ENCODE measurements at regions not wholly inside any gene's neighbourhood (a gene's known extent, or its start where the extent isn't known, plus 50 kb on each side); places are given as distances from the start of the nearest gene placed in this dataset.
"Not testable (repeated sequence)": the region's sequence is repeated elsewhere in the genome, so short reads cannot be mapped to it uniquely, and the experiment has no call there.

DNA sequence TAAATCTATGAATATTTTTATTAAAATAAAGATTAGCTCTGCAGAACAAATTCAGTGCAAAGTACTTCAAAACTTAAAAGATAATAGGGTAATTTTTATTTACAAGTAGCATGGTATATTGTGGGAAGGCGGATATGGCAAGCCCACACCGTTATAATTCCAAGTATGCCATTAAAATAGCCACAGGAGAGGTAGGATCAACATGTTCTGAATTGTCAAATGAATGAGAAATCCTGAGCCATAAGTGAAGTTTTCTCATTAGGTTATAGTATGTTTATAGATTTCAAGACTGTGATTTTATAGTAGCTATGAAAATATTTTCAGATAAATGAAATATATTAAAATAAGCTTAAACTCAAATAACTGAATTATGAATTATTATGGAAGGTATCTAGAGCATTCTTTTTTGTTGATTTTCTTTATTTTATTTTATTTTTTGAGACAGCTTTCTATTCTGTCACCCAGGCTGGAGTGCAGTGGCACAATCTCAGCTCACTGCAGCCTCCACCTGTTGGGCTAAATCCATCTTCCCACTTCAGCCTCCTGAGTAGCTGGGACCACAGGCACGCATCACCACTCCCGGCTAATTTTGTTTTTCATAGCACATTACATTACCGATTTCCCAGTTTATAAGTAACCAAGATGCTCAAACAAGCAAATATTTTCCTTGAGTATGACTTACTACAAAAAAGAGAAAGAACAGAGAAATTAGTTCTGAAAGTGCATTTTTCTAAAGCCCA, 956.6 kb downstream of the GATA3 start:
- DNase-seq, result no peak

DNA sequence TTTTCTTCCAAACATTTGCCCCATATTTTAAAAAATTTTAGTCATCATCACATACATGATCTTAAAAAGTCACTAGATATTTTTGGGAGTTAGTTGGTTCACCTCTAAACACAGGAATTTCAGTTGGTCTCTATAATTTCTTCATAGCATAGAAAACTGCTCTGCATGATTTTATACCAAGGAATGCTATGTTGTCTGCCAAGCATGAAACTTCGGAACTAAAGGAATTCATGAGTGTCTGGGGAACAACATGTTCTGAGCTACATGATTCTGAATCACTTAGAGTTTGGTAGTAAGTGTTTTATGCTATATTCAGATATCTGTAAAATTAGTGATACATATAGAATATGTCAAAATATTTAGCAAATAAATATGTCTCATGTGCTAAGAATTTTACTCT, 957.8 kb downstream of the GATA3 start:
- no peak for DNase-seq

DNA sequence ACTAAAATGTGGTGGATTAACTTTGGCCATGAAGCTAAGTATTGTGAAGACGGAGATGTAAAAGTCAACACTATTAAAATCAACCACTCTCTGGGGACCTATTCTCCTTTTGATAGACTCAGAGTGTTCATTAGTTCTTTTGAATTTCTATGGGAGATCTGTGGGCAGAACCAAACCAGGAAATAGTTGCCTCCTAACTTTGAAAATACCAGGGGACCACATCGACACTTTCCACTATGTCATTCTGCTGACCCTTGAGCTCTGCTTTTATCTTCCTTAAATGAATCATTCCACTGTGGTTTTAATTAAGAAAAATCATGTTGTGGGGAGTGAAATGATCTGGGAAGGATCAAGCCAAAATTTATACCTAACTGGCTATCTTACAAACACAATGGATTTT, 960.5 kb downstream of the GATA3 start:
- DNase-seq, result no peak

DNA sequence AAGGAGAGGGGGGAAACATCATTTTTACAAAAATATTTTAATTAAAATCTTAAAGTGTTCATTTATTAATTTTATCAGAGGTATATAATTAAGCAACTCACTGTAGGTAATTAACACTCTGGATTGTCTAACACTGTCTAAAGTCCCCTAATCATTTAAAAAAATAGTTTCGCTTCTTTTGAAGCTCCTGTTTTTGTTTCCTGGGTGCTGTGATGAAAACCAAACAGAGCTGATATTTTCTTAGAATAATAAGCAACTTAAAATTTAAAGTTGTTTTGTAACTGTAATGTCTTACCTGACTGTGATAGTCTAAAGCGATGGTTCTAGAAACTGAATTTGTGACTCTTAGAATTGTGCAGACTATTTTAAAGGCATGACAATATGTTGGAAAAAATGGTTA, 961.0 kb downstream of the GATA3 start:
- DNase-seq, result no peak

DNA sequence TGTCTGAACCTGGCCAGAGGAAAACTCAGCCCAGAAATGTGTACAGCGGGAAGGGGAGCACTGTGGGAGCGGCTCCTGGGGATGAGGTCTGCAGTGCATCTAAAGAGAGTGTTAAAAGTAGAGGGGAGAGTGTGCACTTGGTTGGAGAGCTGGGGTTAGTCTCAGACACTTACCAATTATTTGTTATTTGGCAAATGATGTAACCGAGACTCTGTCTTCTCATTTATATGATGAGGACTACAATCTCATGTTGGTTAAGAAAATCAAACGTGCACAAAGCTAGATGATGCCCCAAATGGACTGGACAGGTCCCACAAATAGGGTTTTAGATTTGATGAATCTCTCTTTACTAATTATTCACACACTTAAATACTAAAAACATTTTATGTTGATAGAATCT, 962.4 kb downstream of the GATA3 start:
- DNase-seq, result no peak

DNA sequence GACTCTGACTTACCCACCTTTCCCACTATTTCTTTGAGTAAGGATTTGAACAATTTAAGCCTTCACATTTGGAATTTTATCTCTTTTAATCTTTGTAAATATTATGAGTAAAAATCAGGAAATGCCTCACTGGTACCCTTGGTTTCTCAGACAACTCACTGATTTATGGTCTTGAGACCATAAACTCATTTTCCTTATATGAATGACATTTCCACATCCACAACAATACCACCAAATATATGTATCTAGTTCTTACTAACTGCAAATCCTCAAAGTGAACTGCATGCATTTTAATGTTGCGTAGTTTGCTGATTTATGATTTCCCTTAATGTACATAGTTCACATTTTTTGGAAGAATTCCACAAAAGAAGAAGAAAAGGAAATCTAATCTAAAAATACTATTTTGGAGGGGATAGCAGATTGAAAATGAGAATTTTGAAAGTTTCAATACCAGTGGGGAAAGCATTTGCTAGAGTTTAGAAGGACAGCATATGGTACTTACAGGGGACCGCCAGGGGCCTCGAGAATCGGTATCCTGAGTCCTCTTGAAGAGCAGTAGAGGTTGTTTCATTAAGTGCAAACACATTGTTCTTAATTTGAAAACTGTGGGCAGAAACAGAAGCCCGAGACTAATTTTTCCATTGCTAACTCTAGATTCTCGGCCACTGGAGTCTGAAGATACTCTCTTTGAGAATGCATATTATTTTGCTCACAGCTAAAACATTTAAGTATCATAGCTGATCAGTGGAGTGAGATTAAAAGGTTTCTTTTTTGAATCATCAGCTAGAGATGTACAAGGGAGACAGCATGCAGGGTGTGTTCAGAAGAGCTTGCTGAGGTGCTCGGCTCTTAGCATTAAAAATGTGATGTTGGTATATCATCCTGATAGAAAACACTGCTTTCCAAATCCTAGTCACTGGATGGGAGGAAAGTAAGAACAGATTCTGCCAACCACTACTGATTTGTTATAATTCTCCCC, 964.0 kb downstream of the GATA3 start:
- DNase-seq, result no peak

DNA sequence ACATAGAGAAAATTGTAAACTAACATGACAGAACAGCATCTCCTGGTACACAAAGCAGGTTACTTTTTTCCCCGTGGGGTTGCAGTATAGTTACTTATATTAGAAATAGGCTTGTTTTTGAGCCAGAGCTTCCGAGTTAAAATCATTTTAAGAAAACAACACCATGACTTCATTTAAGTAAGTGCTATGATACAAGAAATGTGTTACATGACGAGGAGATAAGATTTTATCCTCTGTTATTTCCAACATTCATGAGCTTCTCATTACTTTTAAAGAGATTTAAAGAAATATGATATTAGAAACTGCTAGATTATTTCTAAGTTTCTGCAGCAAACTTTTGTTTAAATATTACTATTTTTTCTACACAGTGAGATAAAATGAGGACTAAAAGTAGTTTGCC, 968.7 kb downstream of the GATA3 start:
- DNase-seq, result no peak

DNA sequence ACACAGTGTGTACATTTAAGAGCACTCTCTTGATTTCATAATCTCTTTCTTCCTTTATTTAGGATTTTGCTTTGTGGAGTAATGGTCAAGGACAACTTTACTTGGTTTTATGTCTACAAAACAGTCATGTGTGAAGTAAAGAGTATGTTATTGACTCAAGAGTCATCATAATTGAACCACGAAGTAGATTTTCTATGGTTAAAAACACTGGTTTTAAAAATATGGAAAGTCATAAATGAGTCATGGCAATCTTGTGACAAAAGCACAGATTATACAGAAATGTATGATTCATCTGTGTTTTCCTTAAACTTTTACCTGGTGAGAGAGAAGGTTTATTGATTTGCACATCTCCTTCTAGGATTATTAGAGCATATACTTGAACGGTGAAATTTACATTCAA, 969.7 kb downstream of the GATA3 start:
- DNase-seq, result no peak

DNA sequence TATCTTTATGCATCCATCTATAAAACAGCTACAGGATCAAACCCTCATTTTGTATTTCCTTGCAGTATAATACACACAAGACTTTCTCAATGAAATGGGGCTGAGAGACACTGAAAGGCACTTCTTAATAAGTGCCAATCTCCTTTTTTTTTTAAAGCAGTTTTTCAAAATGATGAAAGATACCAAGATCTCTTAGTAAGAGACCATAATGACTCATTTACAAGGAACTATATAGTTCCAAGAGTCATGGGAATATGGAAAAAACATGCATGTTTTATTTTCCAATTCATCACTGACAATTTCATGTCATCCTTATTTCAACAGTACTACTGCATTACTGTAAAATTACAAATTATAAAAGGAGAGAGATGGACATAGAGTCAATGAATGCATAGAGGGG, 973.7 kb downstream of the GATA3 start:
- no peak for DNase-seq

DNA sequence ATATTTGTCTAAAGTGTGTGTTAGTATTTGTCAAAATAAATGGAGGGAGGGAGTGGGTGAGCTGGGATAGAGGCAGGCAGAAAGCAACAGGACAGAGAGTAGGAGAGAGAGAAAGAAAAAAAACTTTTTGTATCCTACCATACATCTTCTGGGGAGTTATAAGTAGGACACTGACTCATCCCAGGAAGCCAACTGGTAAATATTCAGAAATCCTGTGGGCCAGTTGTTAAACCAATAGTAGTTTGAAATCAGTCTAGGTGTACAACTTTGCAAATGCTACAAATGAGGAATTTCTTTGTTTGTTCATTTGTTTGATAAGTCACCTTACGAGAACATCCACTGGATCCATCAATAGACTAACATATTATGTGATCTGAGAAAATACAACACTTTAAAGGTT, 980.9 kb downstream of the GATA3 start:
- DNase-seq, result no peak

DNA sequence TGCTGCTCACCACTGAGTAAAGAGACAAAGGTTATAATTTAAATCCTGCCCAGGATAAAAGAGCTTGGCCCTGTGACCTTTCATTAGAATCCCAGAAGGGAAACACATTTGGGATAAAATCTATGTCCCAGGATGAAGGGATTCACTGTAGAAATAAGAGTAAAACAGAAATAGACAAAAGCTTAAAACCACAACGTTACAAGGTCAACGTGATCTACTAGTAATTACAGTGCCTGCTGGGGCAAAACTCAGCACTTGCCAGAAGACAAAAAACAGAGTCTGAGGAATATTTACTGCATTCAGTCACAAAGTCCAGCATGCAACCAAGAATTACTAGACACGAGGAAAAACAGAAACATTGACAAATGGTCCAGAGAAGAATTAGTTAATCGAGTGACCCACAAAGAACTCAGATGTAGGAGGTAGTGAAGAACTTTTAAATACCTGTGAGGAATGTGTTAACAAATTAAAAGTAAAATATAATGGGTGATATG, 982.3 kb downstream of the GATA3 start:
- no peak for DNase-seq

DNA sequence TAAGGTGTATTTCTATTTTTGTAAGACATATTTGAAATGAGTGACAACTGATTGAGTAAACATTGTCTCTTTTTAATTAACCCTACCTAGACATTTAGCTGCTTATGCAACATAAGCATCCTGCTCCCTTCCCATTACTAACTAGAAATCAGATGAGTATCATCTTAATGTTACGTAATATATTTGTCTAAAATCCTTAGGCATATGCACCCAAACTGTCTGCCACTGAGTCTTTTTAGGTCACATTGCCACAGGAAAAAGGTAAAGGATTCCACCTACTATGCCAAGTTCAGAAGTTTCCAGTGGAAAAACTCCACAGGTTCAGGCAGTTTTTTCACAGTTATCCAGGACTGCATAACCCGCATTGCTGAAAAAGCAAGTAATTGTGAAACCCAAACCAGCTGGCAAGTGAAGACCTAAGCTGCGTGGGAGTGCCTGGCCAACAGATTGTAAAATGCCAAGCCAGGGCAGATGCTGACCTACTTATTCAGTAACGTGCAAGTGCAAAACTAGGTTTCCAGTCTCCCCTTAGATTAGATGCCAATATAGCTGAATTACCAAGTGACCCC, 983.7 kb downstream of the GATA3 start:
- no peak for DNase-seq

DNA sequence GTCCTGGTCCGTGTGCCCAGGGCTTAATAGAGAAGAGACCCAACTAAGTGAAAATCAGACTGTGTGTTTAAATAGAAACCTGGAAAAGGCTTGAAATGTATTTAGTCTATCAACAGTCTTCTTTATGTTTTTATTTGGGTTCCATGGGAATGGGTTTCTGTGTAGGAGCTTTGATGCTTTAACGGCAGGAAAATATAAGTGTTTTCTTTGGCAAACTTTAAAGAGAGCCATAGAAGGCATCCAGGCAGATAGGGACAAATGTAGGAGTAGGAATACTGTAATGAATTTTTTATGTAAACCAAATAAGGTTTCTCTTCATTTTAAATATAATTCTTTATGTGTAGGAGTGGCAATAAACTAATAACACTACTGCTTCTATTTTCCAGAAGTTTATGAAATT, 989.0 kb downstream of the GATA3 start:
- no peak for DNase-seq

DNA sequence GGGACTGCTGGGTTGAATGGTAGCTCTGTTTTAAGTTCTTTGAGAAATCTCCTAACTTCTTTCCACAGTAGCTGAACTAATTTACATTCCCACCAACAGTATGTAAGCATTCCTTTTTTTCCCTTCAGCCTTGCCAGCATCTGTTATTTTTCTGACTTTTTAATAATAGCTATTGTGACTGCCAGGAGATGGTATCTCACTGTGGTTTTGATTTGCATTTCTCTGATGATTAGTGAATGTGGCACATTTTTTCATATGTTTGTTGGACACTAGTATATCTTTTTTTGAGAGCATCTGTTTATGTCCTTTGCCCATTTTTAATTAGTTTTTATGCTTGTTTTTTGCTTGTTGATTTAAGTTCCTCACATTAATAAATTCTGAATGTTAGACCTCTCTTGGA, 990.8 kb downstream of the GATA3 start:
- no peak for DNase-seq

DNA sequence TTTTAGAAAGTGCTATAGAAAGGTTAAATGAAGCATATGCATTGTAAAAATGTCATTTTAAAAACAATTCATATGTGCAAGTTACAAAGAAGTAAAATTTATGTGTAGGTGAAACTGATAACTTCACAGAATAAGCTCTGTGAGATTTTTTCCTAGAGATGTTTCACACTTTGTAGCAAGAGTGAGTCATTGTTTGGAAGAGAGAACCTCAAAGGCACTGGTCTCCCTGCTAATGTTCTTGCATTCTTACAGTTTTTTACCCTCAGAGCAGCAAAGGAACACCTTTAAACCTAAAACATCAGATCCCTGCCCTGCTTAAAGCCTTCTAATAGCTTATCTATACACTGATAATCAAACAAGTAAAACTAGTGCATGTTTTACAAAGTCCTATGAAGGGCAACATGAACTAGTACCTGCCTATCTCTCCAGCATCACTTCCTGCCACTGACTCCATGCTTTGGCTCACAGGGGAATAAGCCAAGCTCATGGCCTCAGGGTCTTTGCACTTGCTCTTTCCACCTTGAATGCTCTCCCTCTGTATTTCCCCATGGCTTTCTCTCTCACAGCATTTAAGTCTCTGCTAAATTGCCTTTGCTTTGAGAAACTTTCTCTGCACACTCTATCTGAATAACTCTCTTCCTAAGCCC, 997.0 kb downstream of the GATA3 start:
- no peak for DNase-seq

DNA sequence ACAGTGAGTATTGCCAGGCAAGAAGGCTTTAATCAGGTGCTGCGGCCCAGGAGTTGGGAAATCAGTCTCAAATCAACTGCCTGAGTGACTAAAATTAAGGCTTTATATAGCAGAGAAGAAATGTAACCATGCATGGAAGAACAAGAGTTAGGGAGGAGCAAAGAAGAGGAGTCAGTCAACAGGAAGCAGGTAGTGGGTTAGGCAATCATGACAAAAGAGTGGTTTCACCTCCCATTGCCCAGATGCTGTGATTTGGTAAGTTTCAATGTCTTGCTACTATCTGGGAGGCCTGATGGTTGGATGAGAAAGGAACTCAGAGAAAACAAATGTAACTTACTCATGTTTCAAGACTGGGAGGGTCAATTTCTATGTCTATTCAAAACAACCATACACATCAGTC, 998.3 kb downstream of the GATA3 start:
- no peak for DNase-seq

DNA sequence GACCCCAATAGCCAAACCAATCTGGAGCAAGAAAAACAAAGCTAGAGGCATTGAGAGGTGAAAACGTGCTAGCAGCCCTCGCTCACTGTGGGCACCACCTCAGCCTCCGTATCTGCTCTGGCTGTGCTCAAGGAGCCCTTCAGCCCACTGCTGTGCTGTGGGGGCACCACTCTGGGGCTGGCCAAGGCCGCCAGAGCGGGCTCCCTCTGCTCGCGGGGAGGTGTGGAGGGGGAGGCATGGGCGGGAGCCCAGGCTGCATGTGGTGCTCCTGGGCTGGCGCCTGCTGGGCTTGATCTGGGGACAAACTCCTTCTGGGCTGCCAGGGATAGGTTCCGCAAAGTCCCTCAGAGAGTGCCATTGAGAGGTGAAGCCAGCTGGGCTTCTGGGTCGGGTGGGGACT, 1002.0 kb downstream of the GATA3 start:
- DNase-seq, result no peak

DNA sequence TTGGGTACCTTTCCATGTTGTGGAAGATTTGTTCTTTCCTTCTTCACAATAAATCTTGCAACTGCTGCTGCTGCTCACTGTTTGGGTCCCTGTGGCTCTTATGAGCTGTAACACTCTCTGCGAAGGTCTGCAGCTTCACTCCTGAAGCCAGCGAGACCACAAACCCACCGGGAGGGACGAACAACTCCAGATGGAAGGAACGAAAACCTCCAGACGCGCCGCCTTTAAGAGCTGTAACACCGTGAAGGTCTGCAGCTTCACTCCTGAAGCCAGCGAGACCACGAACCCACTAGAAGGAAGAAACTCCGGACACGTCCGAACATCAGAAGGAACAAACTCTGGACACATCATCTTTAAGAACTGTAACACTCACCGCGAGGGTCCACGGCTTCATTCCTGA, 1002.8 kb downstream of the GATA3 start:
- not testable (repeated sequence) for DNase-seq

DNA sequence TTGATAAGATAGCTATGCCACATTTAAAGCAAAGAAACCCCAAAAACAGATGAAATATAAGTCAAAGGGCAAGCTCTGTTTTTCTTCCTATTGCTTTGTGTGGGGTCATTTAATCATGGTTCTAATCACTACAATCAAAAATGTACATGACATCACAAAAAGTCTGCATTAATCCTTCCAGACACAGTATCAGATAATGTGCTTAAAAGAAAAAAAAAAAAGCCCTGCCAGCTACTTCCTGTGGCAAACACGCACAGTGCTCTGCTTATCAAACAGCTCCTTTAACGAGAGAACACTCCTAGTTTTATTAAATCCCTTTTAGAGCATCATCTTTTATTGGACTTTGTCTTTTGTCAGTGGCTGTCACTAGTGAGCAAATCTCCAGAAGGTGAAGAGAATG, 1005.8 kb downstream of the GATA3 start:
- DNase-seq, result no peak

DNA sequence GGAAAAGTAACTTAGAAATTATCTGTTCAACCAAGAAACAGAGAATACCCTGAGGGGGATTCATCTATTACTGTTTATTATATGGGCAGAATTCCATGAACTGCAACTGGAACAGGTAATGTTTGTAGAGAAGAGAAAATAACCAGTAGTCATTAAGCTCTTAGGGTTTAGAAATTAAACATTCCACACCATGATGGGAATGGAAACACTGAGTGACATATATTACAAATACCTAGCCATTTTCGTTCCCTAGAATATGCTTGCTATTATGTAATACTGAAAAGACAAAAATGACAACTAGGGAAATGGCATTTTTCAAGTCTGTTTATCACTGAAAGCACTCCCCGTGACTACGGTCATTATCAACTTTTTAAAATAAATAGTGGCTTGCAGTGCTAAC, 1007.4 kb downstream of the GATA3 start:
- DNase-seq, result no peak

DNA sequence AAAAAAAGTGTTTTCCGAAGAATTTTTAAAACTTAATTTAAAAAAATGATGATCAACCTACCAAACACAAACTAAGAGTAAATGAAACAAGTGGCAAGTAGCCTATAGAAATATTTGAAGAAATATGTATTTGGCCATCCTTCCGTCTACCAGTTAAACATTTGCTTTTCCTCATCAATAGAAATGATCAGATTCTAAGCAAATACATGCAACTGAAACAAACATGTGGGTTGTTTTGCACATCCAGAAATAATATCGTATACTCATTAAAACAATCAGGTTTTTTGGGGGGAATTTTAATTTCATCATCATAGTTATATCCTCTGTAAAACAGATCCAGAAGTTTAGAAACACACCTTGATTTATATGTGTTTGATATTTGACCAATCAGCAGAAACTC, 1011.7 kb downstream of the GATA3 start:
- DNase-seq, result no peak

DNA sequence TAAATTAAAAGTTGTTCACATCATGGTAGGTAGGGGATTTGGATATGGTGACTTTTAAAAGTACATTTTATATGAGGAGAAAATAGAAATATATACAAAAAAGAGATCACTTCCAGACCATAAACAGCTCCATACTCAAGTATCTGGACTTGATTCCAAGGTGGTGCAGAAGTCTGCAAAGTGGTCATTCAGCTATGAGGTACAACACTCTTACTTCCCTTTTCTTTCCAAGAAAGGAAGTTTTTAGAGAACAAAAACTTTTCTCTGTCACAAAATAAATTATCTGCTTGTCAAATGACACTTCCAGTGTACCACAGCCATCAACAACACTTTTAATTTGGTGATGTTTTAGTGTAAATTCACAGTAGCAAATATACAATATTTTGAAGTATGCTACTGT, 1013.5 kb downstream of the GATA3 start:
- no peak for DNase-seq

DNA sequence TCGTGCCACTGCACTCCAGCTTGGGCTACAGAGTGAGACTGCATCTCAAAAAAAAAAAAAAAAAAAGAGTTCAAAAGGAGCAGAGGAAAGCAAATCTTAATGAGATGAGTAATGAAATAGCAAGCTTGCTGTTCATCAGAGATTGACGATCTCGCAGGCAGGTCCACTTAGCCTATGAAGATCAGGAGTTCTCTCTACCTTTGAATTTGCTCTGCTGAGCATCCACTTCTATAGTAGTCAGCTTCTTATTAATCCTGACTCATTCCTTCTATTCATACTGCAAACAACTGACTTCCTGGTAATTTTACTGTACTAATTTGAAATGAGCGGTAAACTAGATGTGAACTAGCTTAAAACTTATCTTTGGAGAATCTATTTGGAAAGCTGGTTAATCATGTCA, 1014.6 kb downstream of the GATA3 start:
- no peak for DNase-seq
